Fibroblast of villous mesenchyme (primary cell): ENCODE measurements at regions not wholly inside any gene's neighbourhood (a gene's known extent, or its start where the extent isn't known, plus 50 kb on each side); places are given as distances from the start of the nearest gene placed in this dataset.

ENCODE experiments used
- DNase-seq: peaks from one replicate; pipeline ENCODE4 v3.0.0-alpha.2; 2010; ENCODE audit warnings: low read depth
- H3K4me3 ChIP-seq: 2 replicates; pipeline ENCODE4 v1.5.1; 2011; ENCODE audit warnings: low read depth, mild to moderate bottlenecking, low read length
- TF ChIP-seq, protein P1 (sequence below): IDR thresholded peaks from 2 replicates; pipeline ENCODE4 v1.5.1; 2012; ENCODE audit warnings: low read depth, mild to moderate bottlenecking, low read length; ENCODE audit not compliant: insufficient read depth

DNA sequence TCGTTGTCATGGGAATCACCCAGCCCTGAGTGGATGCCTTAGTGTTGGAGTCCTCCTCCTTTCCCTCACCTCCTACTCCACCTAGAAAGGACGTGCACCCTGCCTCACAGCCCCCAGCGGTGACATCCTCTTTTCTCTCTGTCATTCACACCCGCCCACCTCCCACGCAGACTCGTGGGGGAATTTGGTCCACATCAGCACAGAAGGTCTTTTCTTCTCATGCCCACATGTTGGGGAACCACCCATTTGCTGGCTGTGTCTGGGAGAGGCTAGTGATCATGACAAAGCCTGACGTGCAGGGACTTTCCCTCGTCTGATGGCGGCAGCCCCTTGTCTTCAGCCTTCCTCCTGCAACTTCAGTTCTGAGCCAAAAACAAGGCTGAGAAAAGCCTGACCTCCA is 96.0 kb upstream of the CNKSR3 start:
- TF ChIP-seq, protein P1, sequence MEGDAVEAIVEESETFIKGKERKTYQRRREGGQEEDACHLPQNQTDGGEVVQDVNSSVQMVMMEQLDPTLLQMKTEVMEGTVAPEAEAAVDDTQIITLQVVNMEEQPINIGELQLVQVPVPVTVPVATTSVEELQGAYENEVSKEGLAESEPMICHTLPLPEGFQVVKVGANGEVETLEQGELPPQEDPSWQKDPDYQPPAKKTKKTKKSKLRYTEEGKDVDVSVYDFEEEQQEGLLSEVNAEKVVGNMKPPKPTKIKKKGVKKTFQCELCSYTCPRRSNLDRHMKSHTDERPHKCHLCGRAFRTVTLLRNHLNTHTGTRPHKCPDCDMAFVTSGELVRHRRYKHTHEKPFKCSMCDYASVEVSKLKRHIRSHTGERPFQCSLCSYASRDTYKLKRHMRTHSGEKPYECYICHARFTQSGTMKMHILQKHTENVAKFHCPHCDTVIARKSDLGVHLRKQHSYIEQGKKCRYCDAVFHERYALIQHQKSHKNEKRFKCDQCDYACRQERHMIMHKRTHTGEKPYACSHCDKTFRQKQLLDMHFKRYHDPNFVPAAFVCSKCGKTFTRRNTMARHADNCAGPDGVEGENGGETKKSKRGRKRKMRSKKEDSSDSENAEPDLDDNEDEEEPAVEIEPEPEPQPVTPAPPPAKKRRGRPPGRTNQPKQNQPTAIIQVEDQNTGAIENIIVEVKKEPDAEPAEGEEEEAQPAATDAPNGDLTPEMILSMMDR, result no peak
- no peak for DNase-seq
- H3K4me3 ChIP-seq, result no peak overlapping the region

DNA sequence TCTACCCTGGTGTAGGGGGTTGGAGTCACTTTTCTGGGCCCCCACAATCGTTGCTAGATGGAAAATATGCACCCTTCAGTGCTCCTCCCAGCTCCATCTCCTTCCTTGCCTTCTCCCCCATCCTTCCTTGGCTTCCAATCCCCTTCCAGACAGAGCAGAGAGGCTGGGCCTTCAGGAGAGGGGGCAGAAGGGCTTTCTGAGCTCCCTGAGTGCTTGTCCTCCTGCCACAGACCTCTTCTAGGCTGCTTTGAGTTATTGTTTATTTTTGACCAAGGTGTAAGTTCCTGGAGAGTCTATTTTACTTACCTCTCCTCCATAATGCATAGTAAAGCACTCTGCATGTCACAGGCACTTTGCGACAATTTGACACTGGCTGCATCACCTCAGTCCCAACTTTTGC is 96.4 kb upstream of the CNKSR3 start:
- no peak for DNase-seq
- TF ChIP-seq, protein P1, result no peak
- H3K4me3 ChIP-seq, result no peak overlapping the region

DNA sequence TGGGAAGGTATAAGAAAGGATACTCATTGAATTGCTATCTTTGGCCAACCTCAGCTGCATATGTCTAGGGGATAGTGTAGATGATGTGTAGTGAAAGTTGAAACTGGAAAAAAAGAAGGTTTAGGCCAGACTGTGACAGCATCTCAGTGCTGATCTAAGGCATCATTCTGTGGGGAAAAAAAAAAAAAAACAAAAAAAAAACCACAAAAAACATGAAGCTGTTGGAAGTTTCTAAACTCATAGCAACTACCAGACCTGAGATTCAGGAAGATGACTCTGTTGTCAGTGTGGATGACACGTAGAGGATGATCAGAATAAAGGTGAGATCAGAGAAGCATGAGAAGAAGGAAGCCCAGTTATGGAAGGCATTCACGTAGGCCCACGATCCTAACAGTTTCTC is 100.8 kb upstream of the CNKSR3 start:
- DNase-seq, result no peak
- H3K4me3 ChIP-seq, result no peak overlapping the region
- TF ChIP-seq, protein P1, result no peak

DNA sequence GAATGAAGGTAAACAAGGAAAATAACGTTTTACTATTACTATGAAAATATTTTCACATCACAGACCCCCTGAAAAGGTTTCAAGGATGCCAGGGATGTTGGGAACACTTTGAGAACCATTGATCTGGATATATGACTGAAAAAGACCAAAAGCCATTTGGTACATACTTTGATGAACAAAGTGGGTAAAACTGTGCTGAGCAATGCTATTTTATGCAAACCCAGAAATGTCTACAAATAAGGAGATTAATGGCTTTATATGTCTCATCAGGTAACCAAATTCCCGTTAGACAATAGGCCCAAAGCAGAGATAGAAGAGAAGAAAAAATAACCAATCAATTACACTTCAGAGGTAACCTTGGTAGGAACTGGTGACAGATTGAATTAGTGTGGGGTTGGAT is 101.4 kb upstream of the CNKSR3 start:
- H3K4me3 ChIP-seq, result no peak overlapping the region
- no peak for DNase-seq
- TF ChIP-seq, protein P1, result no peak

DNA sequence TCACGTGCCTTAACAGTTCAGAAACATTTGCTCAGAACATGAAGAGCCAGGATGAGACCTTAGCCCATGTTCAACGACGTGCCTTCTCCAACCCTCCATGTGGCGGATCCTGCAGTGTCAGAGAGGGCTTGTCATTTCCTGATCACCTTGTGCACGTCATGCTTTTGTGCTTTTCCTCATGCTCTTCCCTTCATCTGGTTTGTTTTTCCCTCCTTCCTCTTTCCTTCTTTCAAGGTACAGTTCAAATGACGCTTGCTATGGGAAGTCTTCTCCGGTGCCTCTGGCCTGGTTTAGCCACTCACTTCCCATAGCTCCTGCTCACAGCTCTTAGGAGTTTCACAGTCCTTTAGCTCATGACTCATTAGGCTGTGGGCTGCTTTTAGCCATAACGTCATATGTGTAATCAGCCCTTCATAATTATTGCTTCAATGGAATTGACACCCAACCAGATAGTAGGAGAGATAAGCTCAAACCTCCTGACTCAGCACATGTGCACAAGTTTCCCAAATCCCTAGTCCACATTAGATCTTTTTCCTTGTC is 102.7 kb upstream of the CNKSR3 start:
- TF ChIP-seq, protein P1, result no peak
- no peak overlapping the region for H3K4me3 ChIP-seq
- DNase-seq, result peak; percentile 92

DNA sequence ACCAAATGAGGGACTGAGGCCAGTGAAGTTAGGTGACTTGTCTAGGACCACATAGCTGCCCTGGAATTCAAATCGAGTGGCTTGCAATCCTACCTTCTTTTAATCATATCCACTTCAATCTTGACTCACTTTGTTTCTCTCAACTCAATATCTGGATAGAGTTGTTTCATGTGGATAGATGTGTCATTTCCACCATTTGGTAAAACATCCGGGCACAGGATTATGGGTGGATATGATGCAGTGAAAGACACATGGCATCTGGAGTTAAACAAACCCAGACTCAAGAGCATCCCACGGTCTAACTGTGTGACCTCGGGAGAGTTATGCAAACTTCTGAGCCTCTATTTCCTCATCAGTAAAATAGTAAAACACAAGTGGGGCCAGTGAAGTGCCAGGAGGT is 103.6 kb upstream of the CNKSR3 start:
- peak; percentile 90 for DNase-seq
- TF ChIP-seq, protein P1, result no peak
- no peak overlapping the region for H3K4me3 ChIP-seq

DNA sequence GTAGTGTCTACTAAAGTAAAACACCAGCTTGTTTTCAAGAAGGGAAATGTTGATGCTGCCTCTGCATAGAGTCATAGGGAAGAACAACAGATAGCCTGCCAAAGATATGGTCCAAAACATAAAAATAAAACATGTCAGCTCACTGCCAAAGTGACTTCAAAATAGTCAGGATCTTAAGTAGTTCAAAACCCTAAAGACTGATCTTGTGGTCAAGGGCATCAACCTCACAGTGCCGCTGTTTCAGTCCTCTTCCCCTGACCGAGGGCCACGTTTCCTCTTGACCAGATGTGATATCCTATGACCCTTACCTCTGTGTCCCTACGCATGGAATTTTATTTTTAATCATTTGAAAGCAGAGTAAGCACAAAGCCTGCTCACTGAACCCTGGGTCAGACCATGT is 104.2 kb upstream of the CNKSR3 start:
- H3K4me3 ChIP-seq, result no peak overlapping the region
- TF ChIP-seq, protein P1, result no peak
- no peak for DNase-seq
